ENCODE measurements at regions not wholly inside any gene's neighbourhood (a gene's known extent, or its start where the extent isn't known, plus 50 kb on each side); places are given as distances from the start of the nearest gene placed in this dataset.

GRCh38 chr1:241417258-241417657 is 60.3 kb upstream of the RGS7 start:
- TF ChIP-seq REST (IDR thresholded peaks at IDR 0.05; ENCODE audit: insufficient read depth in 1 of 2, low read depth in 2 of 2, low read length in 1 of 2) = no peak
- TF ChIP-seq POLR2AphosphoS5 (IDR thresholded peaks at IDR 0.05; ENCODE audit: low read depth, low read length) = no peak
- no peak for TF ChIP-seq SIN3A (IDR thresholded peaks at IDR 0.05; ENCODE audit: borderline replicate concordance, insufficient read depth, low read depth, low read length)
- no peak for TF ChIP-seq CTCF (IDR thresholded peaks at IDR 0.05)
- no peak for TF ChIP-seq TCF7L2 (IDR thresholded peaks at IDR 0.05; ENCODE audit: low read depth, low read length)
- ChIA-PET POLR2A (no interaction called here), CTCF (no interaction called here)
- no peak for DNase-seq (ENCODE audit: low read depth, low spot score)
- Histone ChIP-seq H3K4me3 (ENCODE audit: low read depth in 2 of 2, low read length in 2 of 2) (no peak overlapping the region), H3K9me3 (ENCODE audit: control insufficient read depth, insufficient read depth, low read depth, low read length) (no peaks in the 10 kb centered on the region), H3K36me3 (ENCODE audit: control insufficient read depth, insufficient read depth, low read length) (no peaks in the 10 kb centered on the region), H3K27me3 (ENCODE audit: control insufficient read depth, insufficient read depth, low read length) (peaks cover 5% of the 10 kb centered on the region; the same call in 1 of the 2 replicates), H3K4me1 (ENCODE audit: control insufficient read depth, insufficient read depth, low read length) (no peaks in the 10 kb centered on the region), H3K27ac (ENCODE audit: low read length) (no peak overlapping the region)
- ATAC-seq = no peak
- in situ Hi-C loops (cut with HindIII; ENCODE audit: low pct_unique_long_range_greater_than_20kb, low sequenced_read_pairs) (no loop called here), intact Hi-C loops (cut with micrococcal nuclease; ENCODE audit: unreplicated experiment) (no loop called here)
- no TSS peak for BruUV-seq (replicated peaks)

- H3K4me1 ChIP-seq (ENCODE audit: control insufficient read depth, insufficient read depth, low read length) = no peaks in the 10 kb centered on the region
- CTCF ChIA-PET = no interaction called here
- BruUV-seq (replicated peaks) = no TSS peak
- no peak for DNase-seq (ENCODE audit: low read depth, low spot score)
- H3K4me3 ChIP-seq (ENCODE audit: low read depth in 2 of 2, low read length in 2 of 2) = no peak overlapping the region
- no peaks in the 10 kb centered on the region for H3K9me3 ChIP-seq (ENCODE audit: control insufficient read depth, insufficient read depth, low read depth, low read length)
- no peak overlapping the region for H3K27ac ChIP-seq (ENCODE audit: low read length)
- no peak for TF ChIP-seq POLR2AphosphoS5 (IDR thresholded peaks at IDR 0.05; ENCODE audit: low read depth, low read length)
- in situ Hi-C loops (cut with HindIII; ENCODE audit: low pct_unique_long_range_greater_than_20kb, low sequenced_read_pairs) (no loop called here), intact Hi-C loops (cut with micrococcal nuclease; ENCODE audit: unreplicated experiment) (no loop called here)
- ATAC-seq = no peak
- POLR2A ChIA-PET = interaction anchor here (0.6 kb wide), 1 partner anchor 700 kb away, joined by 5 read pairs; no protein-coding TSS in a partner anchor
- no peaks in the 10 kb centered on the region for H3K36me3 ChIP-seq (ENCODE audit: control insufficient read depth, insufficient read depth, low read length)
- H3K27me3 ChIP-seq (ENCODE audit: control insufficient read depth, insufficient read depth, low read length) = no peaks in the 10 kb centered on the region
Observed at GRCh38 chr1:241413974-241414373, 57.0 kb upstream of the RGS7 start.

- POLR2A ChIA-PET = no interaction called here
- Histone ChIP-seq H3K9me3 (ENCODE audit: control insufficient read depth, insufficient read depth, low read depth, low read length) (no peaks in the 10 kb centered on the region), H3K4me1 (ENCODE audit: control insufficient read depth, insufficient read depth, low read length) (no peaks in the 10 kb centered on the region), H3K27ac (ENCODE audit: low read length) (no peak overlapping the region), H3K27me3 (ENCODE audit: control insufficient read depth, insufficient read depth, low read length) (no peaks in the 10 kb centered on the region), H3K36me3 (ENCODE audit: control insufficient read depth, insufficient read depth, low read length) (no peaks in the 10 kb centered on the region), H3K4me3 (ENCODE audit: low read depth in 2 of 2, low read length in 2 of 2) (no peak overlapping the region)
- CTCF ChIA-PET = no interaction called here
- intact Hi-C loops (cut with micrococcal nuclease; ENCODE audit: unreplicated experiment) (no loop called here), in situ Hi-C loops (cut with HindIII; ENCODE audit: low pct_unique_long_range_greater_than_20kb, low sequenced_read_pairs) (no loop called here)
- BruUV-seq (replicated peaks) = no TSS peak
- DNase-seq (ENCODE audit: low read depth, low spot score) (peak; percentile 74), ATAC-seq (peak; percentile 63)
- no peak for TF ChIP-seq POLR2AphosphoS5 (IDR thresholded peaks at IDR 0.05; ENCODE audit: low read depth, low read length)
- no peak for TF ChIP-seq CTCF (IDR thresholded peaks at IDR 0.05)
- TF ChIP-seq SIN3A (IDR thresholded peaks at IDR 0.05; ENCODE audit: borderline replicate concordance, insufficient read depth, low read depth, low read length) = no peak
- no peak for TF ChIP-seq TCF7L2 (IDR thresholded peaks at IDR 0.05; ENCODE audit: low read depth, low read length)
- TF ChIP-seq REST (IDR thresholded peaks at IDR 0.05; ENCODE audit: insufficient read depth in 1 of 2, low read depth in 2 of 2, low read length in 1 of 2) = no peak
Observed at GRCh38 chr1:241413386-241413785, 56.4 kb upstream of the RGS7 start.

Data from Panc1 (cell line).